OCI-LY1 (cell line): ENCODE measurements at regions not wholly inside any gene's neighbourhood (a gene's known extent, or its start where the extent isn't known, plus 50 kb on each side); places are given as distances from the start of the nearest gene placed in this dataset.

ENCODE experiments used
- H2AFZ ChIP-seq: fragments of 200-600 bp; sonication (generic), shearing (Covaris generic); 2 replicates; pipeline ENCODE4 v1.6.0; 2014; ENCODE audit warnings: antibody characterized with exemption, mild to moderate bottlenecking, low read length
- H3F3A ChIP-seq: fragments of 200-600 bp; sonication (generic), shearing (Covaris generic); 2 replicates; pipeline ENCODE4 v1.6.0; 2014; ENCODE audit warnings: mild to moderate bottlenecking, antibody characterized with exemption, low read length, moderate library complexity; ENCODE audit not compliant: insufficient read depth
- H3K27ac ChIP-seq: fragments of 200-600 bp; sonication (generic); 2 replicates; pipeline ENCODE4 v1.5.1; 2014; ENCODE audit warnings: low read length, mixed run types, mild to moderate bottlenecking, low read depth; ENCODE audit not compliant: poor library complexity, severe bottlenecking
- H3K27me3 ChIP-seq: fragments of 200-600 bp; sonication (generic); 2 replicates; pipeline ENCODE4 v1.6.0; 2014; ENCODE audit warnings: antibody characterized with exemption, mild to moderate bottlenecking, low read length, moderate library complexity; ENCODE audit not compliant: insufficient read depth
- H3K36me3 ChIP-seq: fragments of 200-600 bp; sonication (generic); 2 replicates; pipeline ENCODE4 v1.6.1; 2014; ENCODE audit warnings: mild to moderate bottlenecking, antibody characterized with exemption, low read length, moderate library complexity, mixed read lengths; ENCODE audit not compliant: insufficient read depth
- H3K4me1 ChIP-seq: fragments of 200-600 bp; sonication (generic); 2 replicates; pipeline ENCODE4 v1.5.1; 2014; ENCODE audit warnings: mild to moderate bottlenecking, low read length, moderate library complexity; ENCODE audit not compliant: insufficient read depth, severe bottlenecking
- H3K4me2 ChIP-seq: fragments of 200-600 bp; sonication (generic), shearing (Covaris generic); 2 replicates; pipeline ENCODE4 v1.6.1; 2014; ENCODE audit warnings: low read length
- H3K4me3 ChIP-seq: fragments of 200-600 bp; sonication (generic); 2 replicates; pipeline ENCODE4 v1.5.1; 2014; ENCODE audit warnings: low read length, low read depth, mild to moderate bottlenecking, mixed read lengths; ENCODE audit not compliant: poor library complexity, severe bottlenecking
- H3K79me2 ChIP-seq: fragments of 200-600 bp; shearing (Covaris generic); 2 replicates; pipeline ENCODE4 v1.6.1; 2016; ENCODE audit warnings: mixed run types, low read length, mixed read lengths; ENCODE audit not compliant: insufficient read depth
- H3K9ac ChIP-seq: fragments of 200-600 bp; sonication (generic), shearing (Covaris generic); 2 replicates; pipeline ENCODE4 v1.6.1; 2014; ENCODE audit warnings: mild to moderate bottlenecking, low read length, mixed read lengths
- H3K9me2 ChIP-seq: fragments of 200-600 bp; sonication (generic), shearing (Covaris generic); 2 replicates; pipeline ENCODE4 v1.6.1; 2014; ENCODE audit warnings: low read depth, mild to moderate bottlenecking, low read length, mixed read lengths
- H3K9me3 ChIP-seq: fragments of 200-600 bp; shearing (Covaris generic); 2 replicates; pipeline ENCODE4 v1.6.1; 2014; ENCODE audit warnings: low read length, mixed read lengths
- H4K20me1 ChIP-seq: fragments of 200-600 bp; sonication (generic), shearing (Covaris generic); 2 replicates; pipeline ENCODE4 v1.6.0; 2016; ENCODE audit warnings: mild to moderate bottlenecking, low read length; ENCODE audit not compliant: insufficient read depth
- CTCF ChIP-seq: fragments of 200-600 bp; sonication (generic), shearing (Covaris generic); IDR thresholded peaks from 2 replicates; pipeline ENCODE4 v1.5.1; 2017; ENCODE audit warnings: mild to moderate bottlenecking, antibody characterized with exemption, low read length, moderate library complexity, mixed read lengths
- EZH2 ChIP-seq: fragments of 200-600 bp; sonication (generic), shearing (Covaris generic); IDR thresholded peaks from 2 replicates; pipeline ENCODE4 v1.8.0; 2017; ENCODE audit warnings: borderline replicate concordance, mixed run types, mild to moderate bottlenecking, antibody characterized with exemption, low read length, moderate library complexity, mixed read lengths

- no peaks in the 10 kb centered on the region for H3K9me2 ChIP-seq
- no peak overlapping the region for H3K9ac ChIP-seq
- H2AFZ ChIP-seq = no peak overlapping the region
- H3K27me3 ChIP-seq = no peaks in the 10 kb centered on the region
- H3K79me2 ChIP-seq = no peaks in the 10 kb centered on the region
- H3K27ac ChIP-seq = no peak overlapping the region
- no peaks in the 10 kb centered on the region for H3K36me3 ChIP-seq
- TF ChIP-seq EZH2 (no peak), CTCF (no peak)
- no peaks in the 10 kb centered on the region for H3K9me3 ChIP-seq
- H3F3A ChIP-seq = no peaks in the 10 kb centered on the region
- H3K4me2 ChIP-seq = no peak overlapping the region
- H3K4me1 ChIP-seq = no peaks in the 10 kb centered on the region
- H4K20me1 ChIP-seq = no peaks in the 10 kb centered on the region
- no peak overlapping the region for H3K4me3 ChIP-seq
These were observed 694.6 kb downstream of the QKI start for GRCh38 chr6:164108869-164109769.

GRCh38 chr6:164108092-164108491 lies 693.6 kb downstream of the QKI start:
- H3K79me2 ChIP-seq = no peaks in the 10 kb centered on the region
- TF ChIP-seq EZH2 (no peak), CTCF (no peak)
- no peak overlapping the region for H3K4me3 ChIP-seq

GRCh38 chr6:164107297-164107995 lies 692.9 kb downstream of the QKI start:
- Histone ChIP-seq H4K20me1 (no peaks in the 10 kb centered on the region), H3K36me3 (no peaks in the 10 kb centered on the region), H3K9me2 (no peaks in the 10 kb centered on the region), H3K9ac (no peak overlapping the region), H3K4me2 (no peak overlapping the region), H3K4me3 (no peak overlapping the region), H3F3A (no peaks in the 10 kb centered on the region), H3K4me1 (no peaks in the 10 kb centered on the region), H3K27ac (no peak overlapping the region), H2AFZ (no peak overlapping the region), H3K79me2 (no peaks in the 10 kb centered on the region), H3K27me3 (peaks cover 4% of the 10 kb centered on the region), H3K9me3 (no peaks in the 10 kb centered on the region)
- TF ChIP-seq EZH2 = no peak
- TF ChIP-seq CTCF = no peak

More at GRCh38 chr6:164108092-164108491, 693.6 kb downstream of the QKI start:
- Histone ChIP-seq H3F3A (no peaks in the 10 kb centered on the region), H4K20me1 (no peaks in the 10 kb centered on the region), H3K9me3 (no peaks in the 10 kb centered on the region), H3K27ac (no peak overlapping the region), H3K4me2 (no peak overlapping the region), H3K36me3 (no peaks in the 10 kb centered on the region), H3K4me1 (no peaks in the 10 kb centered on the region), H3K9me2 (no peaks in the 10 kb centered on the region), H3K9ac (no peak overlapping the region), H2AFZ (no peak overlapping the region), H3K27me3 (peaks cover 4% of the 10 kb centered on the region)
